SK-MEL-5 (cell line): ENCODE measurements at regions not wholly inside any gene's neighbourhood (a gene's known extent, or its start where the extent isn't known, plus 50 kb on each side); places are given as distances from the start of the nearest gene placed in this dataset.
"Not testable (repeated sequence)": the region's sequence is repeated elsewhere in the genome, so short reads cannot be mapped to it uniquely, and the experiment has no call there.

Experiments
- DNase-seq: peaks from one replicate; pipeline ENCODE4 v3.0.0-alpha.2; 2016; ENCODE audit warnings: low read depth, low spot score
- in situ Hi-C: cut with HindIII; loops from 2 replicates; pipeline ENCODE4 v1.10.0; 2016; ENCODE audit warnings: low sequenced_read_pairs, high pct_unique_total_duplicates, low pct_unique_long_range_greater_than_20kb

GRCh38 chr15:24802624-24803023, 127.0 kb downstream of the NPAP1 start:
- in situ Hi-C loops, DNase-seq: not testable (repeated sequence)

GRCh38 chr15:24819680-24820079, 135.1 kb upstream of the SNRPN start:
- in situ Hi-C loops: no loop called here
- no peak for DNase-seq

- DNase-seq: peak; percentile 44
- in situ Hi-C loops: no loop called here
Observed at GRCh38 chr15:24823473-24823872, 131.3 kb upstream of the SNRPN start.

GRCh38 chr15:24832282-24832681, 122.5 kb upstream of the SNRPN start:
- in situ Hi-C loops: no loop called here
- DNase-seq: no peak

- in situ Hi-C loops: no loop called here
- DNase-seq: no peak
Observed at GRCh38 chr15:24835301-24835700, 119.5 kb upstream of the SNRPN start.

- in situ Hi-C loops: no loop called here
- peak; percentile 60 for DNase-seq
Observed at GRCh38 chr15:24848050-24848449, 106.7 kb upstream of the SNRPN start.

- peak; percentile 28 for DNase-seq
- in situ Hi-C loops: no loop called here
Observed at GRCh38 chr15:24856397-24857390, 98.1 kb upstream of the SNRPN start.

GRCh38 chr15:24857763-24858162, 97.0 kb upstream of the SNRPN start:
- in situ Hi-C loops: no loop called here

GRCh38 chr15:24858183-24858582, 96.6 kb upstream of the SNRPN start:
- in situ Hi-C loops, DNase-seq: not testable (repeated sequence)

More at GRCh38 chr15:24857763-24858162, 97.0 kb upstream of the SNRPN start:
- no peak for DNase-seq

GRCh38 chr15:24858737-24859601, 95.8 kb upstream of the SNRPN start:
- in situ Hi-C loops: no loop called here

GRCh38 chr15:24861014-24861690, 93.6 kb upstream of the SNRPN start:
- DNase-seq: no peak
- in situ Hi-C loops: no loop called here

More at GRCh38 chr15:24858737-24859601, 95.8 kb upstream of the SNRPN start:
- DNase-seq: no peak

- DNase-seq: no peak
- in situ Hi-C loops: no loop called here
Observed at GRCh38 chr15:24862726-24863521, 91.9 kb upstream of the SNRPN start.

GRCh38 chr15:24865303-24865702, 89.5 kb upstream of the SNRPN start:
- in situ Hi-C loops: no loop called here

GRCh38 chr15:24877174-24877573, 77.6 kb upstream of the SNRPN start:
- DNase-seq: no peak
- in situ Hi-C loops: no loop called here

More at GRCh38 chr15:24865303-24865702, 89.5 kb upstream of the SNRPN start:
- no peak for DNase-seq

- no peak for DNase-seq
Observed at GRCh38 chr15:24878153-24878552, 76.6 kb upstream of the SNRPN start.

GRCh38 chr15:24879492-24879891, 75.3 kb upstream of the SNRPN start:
- DNase-seq: no peak
- in situ Hi-C loops: no loop called here

More at GRCh38 chr15:24878153-24878552, 76.6 kb upstream of the SNRPN start:
- in situ Hi-C loops: no loop called here

- DNase-seq: no peak
- in situ Hi-C loops: no loop called here
Observed at GRCh38 chr15:24880663-24881062, 74.1 kb upstream of the SNRPN start.
